ENCODE measurements at regions not wholly inside any gene's neighbourhood (a gene's known extent, or its start where the extent isn't known, plus 50 kb on each side); places are given as distances from the start of the nearest gene placed in this dataset.

- Histone ChIP-seq H3K9me3 (ENCODE audit: low read depth) (no peaks in the 10 kb centered on the region), H3K27me3 (replicated peaks; ENCODE audit: insufficient read depth) (no peaks in the 10 kb centered on the region), H3K9ac (no peak overlapping the region), H3K4me2 (ENCODE audit: unreplicated experiment) (no peak overlapping the region), H3K79me2 (ENCODE audit: insufficient read depth) (no peaks in the 10 kb centered on the region), H3K27ac (no peak overlapping the region), H3K4me3 (no peak overlapping the region), H3F3A (ENCODE audit: insufficient read depth) (peaks cover 6% of the 10 kb centered on the region; the same call in 1 of the 2 replicates), H4K20me1 (ENCODE audit: insufficient read depth) (no peaks in the 10 kb centered on the region), H3K36me3 (ENCODE audit: low read depth) (no peaks in the 10 kb centered on the region), H3K9me2 (ENCODE audit: insufficient read depth) (no peaks in the 10 kb centered on the region), H2AFZ (no peak overlapping the region), H3K4me1 (ENCODE audit: insufficient read depth) (no peaks in the 10 kb centered on the region; the same call in 1 of the 2 replicates)
- WGBS, 2 experiments (ENCODE audit: low coverage in 1 of 2, low lambda C conversion rate in 2 of 2, missing lambda C conversion rate in 2 of 2) = 87 to 91% methylated on average over 12 of the region's 12 CpGs
- TF ChIP-seq EZH2phosphoT487 (IDR thresholded peaks at IDR 0.05; ENCODE audit: insufficient read depth, low read depth) = no peak
- no peak for TF ChIP-seq EZH2 (IDR thresholded peaks at IDR 0.05; ENCODE audit: insufficient read depth, poor library complexity, severe bottlenecking)
- in situ Hi-C loops (cut with MboI) = no loop called here
- no peak for DNase-seq
These were observed 99.2 kb upstream of the PWP1 start for GRCh38 chr12:107586256-107586970.

DNA sequence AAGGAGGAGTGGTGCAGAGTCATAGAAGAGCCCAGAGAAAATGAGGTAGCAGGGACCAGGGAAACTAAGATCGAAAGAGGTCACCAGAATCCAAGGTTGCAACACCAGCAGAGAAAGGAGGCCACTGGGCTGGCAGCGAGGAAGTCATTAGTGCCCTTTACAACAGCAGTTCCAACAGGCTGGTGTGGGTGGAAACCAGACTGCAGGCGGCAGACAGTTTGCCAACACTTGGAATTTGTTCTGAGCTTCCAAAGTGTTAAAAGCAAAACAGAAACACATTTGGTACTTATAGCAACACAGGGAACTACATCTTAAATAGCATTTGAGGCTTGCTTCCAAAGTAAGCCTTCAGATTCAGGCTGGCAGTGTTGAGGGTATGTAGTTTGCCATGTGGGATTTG is 95.2 kb upstream of the PWP1 start:
- 42 to 45% methylated on average over 3 of the region's 3 CpGs for WGBS, 2 experiments (ENCODE audit: low coverage in 1 of 2, low lambda C conversion rate in 2 of 2, missing lambda C conversion rate in 2 of 2)
- Histone ChIP-seq H3K9ac (no peak overlapping the region), H3K36me3 (ENCODE audit: low read depth) (no peaks in the 10 kb centered on the region), H3K27me3 (replicated peaks; ENCODE audit: insufficient read depth) (no peaks in the 10 kb centered on the region), H3K4me2 (ENCODE audit: unreplicated experiment) (no peak overlapping the region), H2AFZ (no peak overlapping the region), H3K79me2 (ENCODE audit: insufficient read depth) (no peaks in the 10 kb centered on the region), H3F3A (ENCODE audit: insufficient read depth) (peaks cover 6% of the 10 kb centered on the region; the same call in 1 of the 2 replicates), H3K4me1 (ENCODE audit: insufficient read depth) (no peaks in the 10 kb centered on the region; the same call in 1 of the 2 replicates), H4K20me1 (ENCODE audit: insufficient read depth) (no peaks in the 10 kb centered on the region), H3K27ac (no peak overlapping the region), H3K9me2 (ENCODE audit: insufficient read depth) (no peaks in the 10 kb centered on the region), H3K4me3 (no peak overlapping the region), H3K9me3 (ENCODE audit: low read depth) (no peaks in the 10 kb centered on the region)
- TF ChIP-seq EZH2 (IDR thresholded peaks at IDR 0.05; ENCODE audit: insufficient read depth, poor library complexity, severe bottlenecking) = no peak
- DNase-seq = peak; percentile 16
- in situ Hi-C loops (cut with MboI) = no loop called here

DNA sequence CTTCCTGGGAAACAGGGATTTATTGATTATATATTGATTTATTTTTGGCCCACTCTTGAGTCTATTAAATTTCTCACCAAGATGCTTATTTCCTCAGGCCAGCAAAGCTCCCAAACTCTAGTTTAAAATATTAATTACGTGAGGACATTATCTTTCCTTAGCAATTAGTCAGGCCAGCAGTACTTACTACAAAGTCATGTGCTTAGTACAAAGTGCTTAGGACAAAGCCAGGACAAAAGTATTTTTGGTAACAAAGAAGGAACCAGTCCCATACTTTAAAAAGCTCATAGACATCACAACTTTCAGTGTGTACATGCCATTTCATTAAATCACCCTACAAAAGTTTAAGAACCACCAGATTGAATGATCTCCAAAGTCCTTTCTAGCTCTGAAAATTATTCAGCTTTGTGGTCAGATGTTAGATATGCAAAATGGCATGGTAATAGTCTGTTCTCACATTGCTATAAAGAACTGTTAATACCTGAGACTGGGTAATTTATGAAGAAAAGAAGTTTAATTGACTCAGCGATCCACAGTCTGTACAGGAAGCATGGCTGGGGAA is 94.7 kb upstream of the PWP1 start:
- peaks cover 6% of the 10 kb centered on the region; the same call in 1 of the 2 replicates for H3F3A ChIP-seq (ENCODE audit: insufficient read depth)
- no peaks in the 10 kb centered on the region for H4K20me1 ChIP-seq (ENCODE audit: insufficient read depth)
- H3K4me1 ChIP-seq (ENCODE audit: insufficient read depth) = no peaks in the 10 kb centered on the region; the same call in 1 of the 2 replicates
- H3K36me3 ChIP-seq (ENCODE audit: low read depth) = no peaks in the 10 kb centered on the region
- 61 to 64% methylated on average over 2 of the region's 2 CpGs for WGBS, 2 experiments (ENCODE audit: low coverage in 1 of 2, low lambda C conversion rate in 2 of 2, missing lambda C conversion rate in 2 of 2)
- TF ChIP-seq EZH2 (IDR thresholded peaks at IDR 0.05; ENCODE audit: insufficient read depth, poor library complexity, severe bottlenecking) (no peak), EZH2phosphoT487 (IDR thresholded peaks at IDR 0.05; ENCODE audit: insufficient read depth, low read depth) (no peak)
- no peak overlapping the region for H3K27ac ChIP-seq
- no peak overlapping the region for H3K4me3 ChIP-seq
- no peaks in the 10 kb centered on the region for H3K27me3 ChIP-seq (replicated peaks; ENCODE audit: insufficient read depth)
- no peak overlapping the region for H3K9ac ChIP-seq
- DNase-seq = peak; percentile 33
- no peaks in the 10 kb centered on the region for H3K79me2 ChIP-seq (ENCODE audit: insufficient read depth)
- H2AFZ ChIP-seq = no peak overlapping the region
- in situ Hi-C loops (cut with MboI) = no loop called here
- H3K9me2 ChIP-seq (ENCODE audit: insufficient read depth) = no peaks in the 10 kb centered on the region
- no peak overlapping the region for H3K4me2 ChIP-seq (ENCODE audit: unreplicated experiment)
- no peaks in the 10 kb centered on the region for H3K9me3 ChIP-seq (ENCODE audit: low read depth)

DNA sequence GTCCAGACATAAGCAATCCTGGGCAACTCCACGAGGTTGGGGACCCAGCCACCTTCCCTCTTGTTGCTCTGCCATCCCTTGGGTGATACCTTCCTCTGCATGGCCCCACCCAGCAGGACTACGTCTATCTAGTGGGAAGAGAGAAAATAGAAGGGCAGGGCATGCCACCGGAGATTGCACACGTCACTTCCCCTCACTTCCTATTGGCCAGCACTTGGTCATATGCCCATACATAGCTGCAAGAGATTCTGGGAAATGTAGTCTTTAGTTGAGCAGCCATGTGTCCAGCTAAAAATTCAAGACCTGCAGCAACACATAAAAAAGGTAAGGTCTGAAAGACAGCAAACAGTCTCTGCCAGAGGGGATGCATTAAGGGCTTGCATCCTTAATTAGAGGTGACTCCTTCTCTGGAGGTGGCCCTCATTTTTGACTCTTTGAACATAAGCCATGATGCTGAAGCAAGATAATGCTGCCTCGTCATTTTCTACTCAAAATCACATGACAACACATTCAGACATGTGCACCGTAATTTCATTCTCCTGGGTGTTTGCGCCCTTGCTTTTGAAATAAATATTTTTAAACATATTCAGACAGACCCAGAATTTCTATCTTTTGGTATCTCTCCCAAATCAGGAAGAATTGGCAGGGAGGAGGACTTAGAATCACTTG is 91.8 kb upstream of the PWP1 start:
- Histone ChIP-seq H4K20me1 (ENCODE audit: insufficient read depth) (no peaks in the 10 kb centered on the region), H3K4me2 (ENCODE audit: unreplicated experiment) (no peak overlapping the region), H3K27ac (no peak overlapping the region), H3K27me3 (replicated peaks; ENCODE audit: insufficient read depth) (no peaks in the 10 kb centered on the region), H3K79me2 (ENCODE audit: insufficient read depth) (no peaks in the 10 kb centered on the region), H3K4me1 (ENCODE audit: insufficient read depth) (no peaks in the 10 kb centered on the region; the same call in 1 of the 2 replicates), H3F3A (ENCODE audit: insufficient read depth) (peaks cover 6% of the 10 kb centered on the region; the same call in 1 of the 2 replicates), H3K9me3 (ENCODE audit: low read depth) (no peaks in the 10 kb centered on the region), H3K9ac (no peak overlapping the region), H3K9me2 (ENCODE audit: insufficient read depth) (no peaks in the 10 kb centered on the region), H3K4me3 (no peak overlapping the region), H2AFZ (no peak overlapping the region), H3K36me3 (ENCODE audit: low read depth) (no peaks in the 10 kb centered on the region)
- 89 to 90% methylated on average over 7 of the region's 7 CpGs for WGBS, 2 experiments (ENCODE audit: low coverage in 1 of 2, low lambda C conversion rate in 2 of 2, missing lambda C conversion rate in 2 of 2)
- no peak for TF ChIP-seq EZH2phosphoT487 (IDR thresholded peaks at IDR 0.05; ENCODE audit: insufficient read depth, low read depth)
- TF ChIP-seq EZH2 (IDR thresholded peaks at IDR 0.05; ENCODE audit: insufficient read depth, poor library complexity, severe bottlenecking) = no peak
- in situ Hi-C loops (cut with MboI) = no loop called here
- DNase-seq = no peak

All from GM23248 (cell line).